COLO668 (cell line): ENCODE measurements at regions not wholly inside any gene's neighbourhood (a gene's known extent, or its start where the extent isn't known, plus 50 kb on each side); places are given as distances from the start of the nearest gene placed in this dataset.
"Not testable (repeated sequence)": the region's sequence is repeated elsewhere in the genome, so short reads cannot be mapped to it uniquely, and the experiment has no call there.

ENCODE experiments used
- DNase-seq: peaks from one replicate; lab custom pipeline; 2025; ENCODE audit not compliant: unreplicated experiment; lab: John Stamatoyannopoulos, UW

- no peak for DNase-seq
Measured at GRCh38 chr7:53087274-53087673, 51.8 kb downstream of the POM121L12 start.

- no peak for DNase-seq
Measured at GRCh38 chr7:53094191-53094590, 58.8 kb downstream of the POM121L12 start.

GRCh38 chr7:53094827-53095226, 59.4 kb downstream of the POM121L12 start:
- no peak for DNase-seq

- DNase-seq = no peak
Measured at GRCh38 chr7:53095731-53096501, 60.5 kb downstream of the POM121L12 start.

GRCh38 chr7:53100091-53100490, 64.7 kb downstream of the POM121L12 start:
- DNase-seq = no peak

GRCh38 chr7:53101026-53101425, 65.6 kb downstream of the POM121L12 start:
- no peak for DNase-seq

GRCh38 chr7:53110425-53110824, 75.0 kb downstream of the POM121L12 start:
- DNase-seq = no peak

GRCh38 chr7:53111031-53111430, 75.6 kb downstream of the POM121L12 start:
- DNase-seq = no peak

- DNase-seq = no peak
Measured at GRCh38 chr7:53113424-53113823, 78.0 kb downstream of the POM121L12 start.

GRCh38 chr7:53119514-53119941, 84.1 kb downstream of the POM121L12 start:
- DNase-seq = no peak

- no peak for DNase-seq
Measured at GRCh38 chr7:53121374-53121773, 85.9 kb downstream of the POM121L12 start.

GRCh38 chr7:53131697-53132096, 96.3 kb downstream of the POM121L12 start:
- DNase-seq = no peak

GRCh38 chr7:53151496-53151895, 116.1 kb downstream of the POM121L12 start:
- no peak for DNase-seq

- not testable (repeated sequence) for DNase-seq
Measured at GRCh38 chr7:53187184-53187583, 151.8 kb downstream of the POM121L12 start.

GRCh38 chr7:53191191-53191695, 155.8 kb downstream of the POM121L12 start:
- no peak for DNase-seq

GRCh38 chr7:53191836-53192443, 156.5 kb downstream of the POM121L12 start:
- DNase-seq = no peak

- no peak for DNase-seq
Measured at GRCh38 chr7:53205006-53205405, 169.6 kb downstream of the POM121L12 start.

- no peak for DNase-seq
Measured at GRCh38 chr7:53209129-53209528, 173.7 kb downstream of the POM121L12 start.

GRCh38 chr7:53214463-53214862, 179.0 kb downstream of the POM121L12 start:
- no peak for DNase-seq

GRCh38 chr7:53218730-53219504, 183.5 kb downstream of the POM121L12 start:
- no peak for DNase-seq

- no peak for DNase-seq
Measured at GRCh38 chr7:53229202-53229601, 193.8 kb downstream of the POM121L12 start.
